C4-2B (cell line): ENCODE measurements at regions not wholly inside any gene's neighbourhood (a gene's known extent, or its start where the extent isn't known, plus 50 kb on each side); places are given as distances from the start of the nearest gene placed in this dataset.

Source experiments
- CTCF ChIP-seq: fragments of 450-650 bp; conservative IDR thresholded peaks from 2 replicates; pipeline ENCODE4 v1.5.1; 2017; ENCODE audit warnings: mild to moderate bottlenecking
- ZFX ChIP-seq: fragments of 450-650 bp; IDR thresholded peaks from 2 replicates; pipeline ENCODE4 v1.6.1; 2017

- no peak for TF ChIP-seq CTCF
- no peak for TF ChIP-seq ZFX
Observed at GRCh38 chr5:103425686-103426454, 136.7 kb downstream of the NUDT12 start.
